Colonic mucosa (tissue), 4 donors: ENCODE measurements at regions not wholly inside any gene's neighbourhood (a gene's known extent, or its start where the extent isn't known, plus 50 kb on each side); places are given as distances from the start of the nearest gene placed in this dataset.

ENCODE experiments used
- DNase-seq: peaks from one replicate; pipeline ENCODE4 v3.0.0-alpha.2; 2020
- H3K27ac ChIP-seq: fragments of 200-600 bp; one replicate; pipeline ENCODE4 v1.8.0; 2021
- H3K27me3 ChIP-seq: fragments of 200-600 bp; one replicate; pipeline ENCODE4 v1.8.0; 2021
- H3K36me3 ChIP-seq: fragments of 200-600 bp; one replicate; pipeline ENCODE4 v1.8.0; 2021
- H3K4me1 ChIP-seq: fragments of 200-600 bp; one replicate; pipeline ENCODE4 v1.8.0; 2021; ENCODE audit warnings: mild to moderate bottlenecking
- H3K4me3 ChIP-seq: fragments of 200-600 bp; one replicate; pipeline ENCODE4 v1.8.0; 2021
- H3K9ac ChIP-seq, 2 donors: one replicate each; pipeline ENCODE4 v1.7.0; 2013; ENCODE audit warnings: control low read depth in 2 of 2, low read depth in 2 of 2, low read length in 2 of 2
- H3K9me3 ChIP-seq: fragments of 200-600 bp; one replicate; pipeline ENCODE4 v1.8.0; 2021
- CTCF ChIP-seq: fragments of 200-600 bp; IDR thresholded peaks from one replicate; pipeline ENCODE4 v1.8.0; 2022; ENCODE audit warnings: antibody characterized with exemption, mild to moderate bottlenecking
- intact Hi-C: fragments of 100-400 bp; cut with DNase I; formaldehyde crosslinking; loops from one replicate; pipeline ENCODE4 v1.14.1; 2022
- donor health status: healthy.
- donor health status: DM: no; HTN: no; CAD: no.
- donor health status: DM: no; HTN: no; CAD: no.

GRCh38 chr21:27419153-27419552 lies 452.3 kb upstream of the ADAMTS5 start:
- Histone ChIP-seq H3K9ac (no peak overlapping the region), H3K36me3 (no peaks in the 10 kb centered on the region), H3K27ac (no peak overlapping the region), H3K4me3 (no peak overlapping the region), H3K4me1 (no peaks in the 10 kb centered on the region), H3K27me3 (no peaks in the 10 kb centered on the region), H3K9me3 (no peaks in the 10 kb centered on the region)
- no peak for DNase-seq
- intact Hi-C loops: no loop called here
- TF ChIP-seq CTCF: no peak

GRCh38 chr21:27418346-27418745 lies 451.5 kb upstream of the ADAMTS5 start:
- H3K4me3 ChIP-seq: no peak overlapping the region
- H3K9me3 ChIP-seq: no peaks in the 10 kb centered on the region
- H3K4me1 ChIP-seq: no peaks in the 10 kb centered on the region
- no peaks in the 10 kb centered on the region for H3K36me3 ChIP-seq
- TF ChIP-seq CTCF: no peak
- DNase-seq: no peak
- no peak overlapping the region for H3K27ac ChIP-seq
- no peak overlapping the region for H3K9ac ChIP-seq
- H3K27me3 ChIP-seq: no peaks in the 10 kb centered on the region
- intact Hi-C loops: no loop called here

- intact Hi-C loops: no loop called here
- no peak overlapping the region for H3K9ac ChIP-seq
- H3K9me3 ChIP-seq: no peaks in the 10 kb centered on the region
- no peaks in the 10 kb centered on the region for H3K27me3 ChIP-seq
- H3K4me3 ChIP-seq: no peak overlapping the region
- H3K4me1 ChIP-seq: no peaks in the 10 kb centered on the region
- no peak for TF ChIP-seq CTCF
- no peak for DNase-seq
- H3K36me3 ChIP-seq: no peaks in the 10 kb centered on the region
- peak overlapping the region; percentile 69 for H3K27ac ChIP-seq
Measured at GRCh38 chr21:27412530-27412929, 445.6 kb upstream of the ADAMTS5 start.

GRCh38 chr21:27408826-27409225 lies 441.9 kb upstream of the ADAMTS5 start:
- TF ChIP-seq CTCF: no peak
- H3K36me3 ChIP-seq: no peaks in the 10 kb centered on the region
- intact Hi-C loops: no loop called here
- no peaks in the 10 kb centered on the region for H3K27me3 ChIP-seq
- H3K4me3 ChIP-seq: no peak overlapping the region
- no peaks in the 10 kb centered on the region for H3K9me3 ChIP-seq
- no peak overlapping the region for H3K9ac ChIP-seq
- H3K27ac ChIP-seq: no peak overlapping the region
- no peak for DNase-seq
- H3K4me1 ChIP-seq: no peaks in the 10 kb centered on the region

GRCh38 chr21:27407271-27407670 lies 440.4 kb upstream of the ADAMTS5 start:
- no peak overlapping the region for H3K9ac ChIP-seq
- no peaks in the 10 kb centered on the region for H3K4me1 ChIP-seq
- no peak overlapping the region for H3K27ac ChIP-seq
- no peak for TF ChIP-seq CTCF
- no peak overlapping the region for H3K4me3 ChIP-seq
- no peaks in the 10 kb centered on the region for H3K9me3 ChIP-seq
- intact Hi-C loops: no loop called here
- no peaks in the 10 kb centered on the region for H3K27me3 ChIP-seq
- no peak for DNase-seq
- no peaks in the 10 kb centered on the region for H3K36me3 ChIP-seq
